ENCODE measurements at regions not wholly inside any gene's neighbourhood (a gene's known extent, or its start where the extent isn't known, plus 50 kb on each side); places are given as distances from the start of the nearest gene placed in this dataset.

DNA sequence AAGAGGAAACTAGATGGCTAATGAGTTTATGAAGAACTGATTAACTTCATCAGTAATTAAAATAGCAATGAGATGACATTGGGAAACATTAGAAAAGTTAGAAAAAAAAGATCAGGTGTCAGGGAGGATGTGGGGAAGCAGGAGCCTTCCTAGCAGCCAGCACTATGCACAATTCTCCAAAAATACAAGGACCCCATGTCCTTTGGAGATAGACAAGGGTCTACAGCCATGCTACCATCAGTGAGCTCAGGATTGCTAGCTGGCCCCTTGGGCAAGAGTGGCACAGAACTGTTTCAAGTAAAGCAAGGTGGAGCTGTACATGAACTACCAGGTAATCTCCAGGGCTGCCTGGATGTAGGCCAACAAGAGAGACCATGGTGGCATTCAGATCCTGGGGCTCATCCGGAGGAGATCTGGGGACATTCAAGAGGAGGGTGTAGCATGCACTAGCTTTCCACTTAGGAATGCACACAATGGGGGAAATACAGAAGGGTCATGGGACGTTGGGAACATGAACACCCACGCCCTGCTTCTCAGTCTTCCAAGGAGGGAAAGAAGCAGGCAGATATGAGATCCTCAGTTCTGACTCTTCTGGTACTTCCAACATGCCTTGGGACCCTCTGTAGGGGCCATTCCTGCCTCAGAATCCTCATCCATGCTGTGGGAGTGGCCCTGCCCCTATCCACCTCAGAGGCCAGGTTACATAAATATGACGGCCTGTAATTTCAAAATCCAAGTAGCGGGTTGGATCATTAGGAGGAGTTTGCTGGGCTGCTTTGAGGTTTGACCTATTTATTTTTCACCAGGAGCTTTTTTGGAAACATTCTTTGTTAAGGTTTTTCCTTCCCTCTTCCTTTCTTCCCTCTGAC is 82.2 kb upstream of the HABP2 start:
- H3K9me3 Mint-ChIP-seq, result peaks cover 2% of the 10 kb centered on the region
- H3K4me3 Mint-ChIP-seq, result no peak overlapping the region
- peaks cover 7% of the 10 kb centered on the region for H3K27me3 Mint-ChIP-seq
- no peaks in the 10 kb centered on the region for H3K4me1 Mint-ChIP-seq
- no peak overlapping the region for H3K27ac Mint-ChIP-seq
- DNase-seq, result no peak
- no peaks in the 10 kb centered on the region for H3K36me3 Mint-ChIP-seq

DNA sequence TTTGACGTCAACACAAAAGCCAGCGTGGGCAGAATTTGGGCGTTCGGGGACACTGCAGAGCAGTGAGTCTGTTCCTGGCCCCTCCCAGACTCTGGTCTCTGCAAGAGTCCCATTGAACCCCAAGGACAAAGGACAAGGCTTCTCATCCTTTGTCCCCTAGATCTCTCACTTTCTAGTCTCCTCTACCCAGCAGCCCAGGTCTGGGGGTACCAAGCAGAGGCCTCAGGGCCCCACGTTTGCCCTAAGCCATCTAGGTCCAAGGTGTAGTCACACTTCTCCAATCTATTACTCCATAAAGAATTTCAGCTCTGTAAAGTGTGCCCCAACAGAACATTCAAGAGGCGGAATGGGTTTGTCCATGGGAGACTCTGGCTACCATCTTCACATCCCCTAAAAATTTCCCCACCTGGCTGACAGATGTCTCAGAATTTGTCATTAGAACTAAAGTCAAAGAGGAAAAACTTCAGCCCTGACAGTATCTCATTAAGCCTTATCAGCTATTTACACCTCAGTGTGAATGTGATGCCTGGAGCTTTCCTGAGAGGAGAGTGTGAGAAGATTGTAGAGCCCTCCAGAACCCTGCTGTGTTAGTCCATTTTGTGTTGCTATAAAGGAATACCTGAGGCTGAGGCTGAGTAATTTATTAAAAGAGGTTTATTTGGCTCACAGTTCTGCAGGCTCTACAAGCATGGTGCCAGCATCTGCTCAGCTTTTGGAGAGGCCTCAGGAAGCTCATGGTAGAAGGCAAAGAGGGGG is 81.4 kb upstream of the HABP2 start:
- Mint-ChIP-seq H3K4me1 (no peaks in the 10 kb centered on the region), H3K4me3 (no peak overlapping the region), H3K9me3 (peaks cover under 1% of the 10 kb centered on the region), H3K27ac (no peak overlapping the region), H3K27me3 (peaks cover 6% of the 10 kb centered on the region), H3K36me3 (no peaks in the 10 kb centered on the region)
- DNase-seq, result no peak

DNA sequence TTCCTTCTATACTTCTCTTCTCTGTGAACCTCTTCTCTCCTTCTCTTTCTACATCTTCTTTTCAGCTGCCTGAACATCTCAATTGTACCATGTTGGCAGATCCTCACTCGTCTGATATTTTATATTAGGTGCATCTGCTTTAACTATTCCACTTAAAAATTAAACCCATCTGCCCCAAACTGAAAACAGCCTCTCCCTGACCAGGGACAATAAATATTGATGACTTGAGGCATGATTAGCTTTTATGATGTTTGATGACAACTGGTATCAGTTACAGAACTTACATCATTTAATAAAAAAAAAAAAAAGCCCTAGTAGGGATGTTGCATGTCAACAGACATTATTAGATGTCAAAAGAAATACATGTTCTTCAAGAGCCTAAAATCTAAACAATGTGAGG is 79.8 kb upstream of the HABP2 start:
- Mint-ChIP-seq H3K27ac (no peak overlapping the region), H3K4me1 (no peaks in the 10 kb centered on the region), H3K4me3 (no peak overlapping the region), H3K9me3 (no peaks in the 10 kb centered on the region), H3K36me3 (no peaks in the 10 kb centered on the region), H3K27me3 (no peaks in the 10 kb centered on the region)
- no peak for DNase-seq

GRCh38 chr10:113473851-113474250 is 79.0 kb upstream of the HABP2 start:
- no peak overlapping the region for H3K4me3 Mint-ChIP-seq
- H3K27ac Mint-ChIP-seq, result no peak overlapping the region
- H3K9me3 Mint-ChIP-seq, result no peaks in the 10 kb centered on the region
- no peaks in the 10 kb centered on the region for H3K27me3 Mint-ChIP-seq
- H3K36me3 Mint-ChIP-seq, result no peaks in the 10 kb centered on the region
- no peak for DNase-seq
- H3K4me1 Mint-ChIP-seq, result no peaks in the 10 kb centered on the region

DNA sequence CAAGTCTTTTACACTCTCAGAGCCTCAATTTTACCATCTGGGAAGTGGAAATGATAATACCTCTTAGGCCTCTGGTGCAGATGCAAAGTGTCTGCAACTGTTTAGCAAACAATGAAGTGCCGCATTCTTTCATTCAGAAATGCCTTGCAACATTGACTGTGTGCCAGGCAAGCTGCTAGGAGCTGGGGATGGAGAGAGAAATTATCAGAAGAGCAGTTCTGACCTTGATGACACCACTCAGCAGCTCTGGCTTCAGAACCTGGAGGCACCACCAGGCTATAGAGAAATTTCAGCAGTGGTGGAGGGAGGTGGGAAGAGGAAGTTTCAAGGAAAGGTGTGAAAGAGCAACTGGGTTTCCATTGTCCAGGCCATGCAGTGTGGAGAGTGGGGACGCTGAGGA is 78.1 kb upstream of the HABP2 start:
- DNase-seq, result no peak
- Mint-ChIP-seq H3K4me3 (no peak overlapping the region), H3K36me3 (no peaks in the 10 kb centered on the region), H3K27ac (no peak overlapping the region), H3K27me3 (no peaks in the 10 kb centered on the region), H3K4me1 (no peaks in the 10 kb centered on the region), H3K9me3 (peaks cover 7% of the 10 kb centered on the region)

DNA sequence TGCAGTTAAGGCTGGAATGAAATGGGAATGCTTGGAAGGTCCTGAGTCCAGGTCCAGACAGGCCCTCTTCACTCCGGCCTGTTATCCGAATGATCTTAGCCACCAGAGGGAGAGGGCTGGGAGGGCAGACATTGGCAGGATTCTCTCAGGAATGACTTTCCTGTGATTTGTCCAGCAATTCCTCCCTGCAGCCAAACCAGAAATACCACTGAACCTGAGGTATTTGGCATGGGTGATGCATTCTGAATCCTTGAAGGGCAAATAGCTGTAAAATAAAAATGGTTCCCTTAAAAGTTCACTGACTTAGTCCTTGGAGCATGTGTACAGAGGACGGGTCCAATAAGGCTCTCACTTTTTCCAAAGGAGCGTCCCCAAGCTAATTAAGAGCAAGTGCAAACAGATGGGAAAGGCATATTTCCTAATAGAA is 77.5 kb upstream of the HABP2 start:
- DNase-seq, result no peak
- Mint-ChIP-seq H3K4me1 (no peaks in the 10 kb centered on the region), H3K27me3 (no peaks in the 10 kb centered on the region), H3K27ac (no peak overlapping the region), H3K36me3 (no peaks in the 10 kb centered on the region), H3K9me3 (peaks cover 13% of the 10 kb centered on the region), H3K4me3 (no peak overlapping the region)

DNA sequence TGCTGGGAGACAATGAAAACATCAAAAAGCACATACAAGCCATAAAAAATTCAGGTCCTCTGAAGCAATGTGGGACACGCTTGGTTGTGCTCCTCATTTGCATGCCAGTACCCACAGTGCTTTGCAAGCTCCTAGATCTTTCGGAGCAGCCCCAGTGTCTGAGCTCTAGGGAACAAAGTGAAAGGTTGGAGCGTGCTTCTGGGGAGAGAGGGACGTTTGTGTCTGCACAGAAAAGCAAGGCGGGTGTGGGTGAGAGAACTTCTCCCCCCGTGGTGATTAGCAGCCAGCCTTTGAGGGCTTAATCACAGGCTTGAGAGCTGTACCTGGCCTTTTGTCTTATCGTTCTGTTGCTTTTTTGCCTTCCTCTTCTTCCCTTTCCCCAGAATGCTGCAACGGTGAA is 76.7 kb upstream of the HABP2 start:
- Mint-ChIP-seq H3K27me3 (no peaks in the 10 kb centered on the region), H3K9me3 (peaks cover 14% of the 10 kb centered on the region), H3K4me3 (no peak overlapping the region), H3K36me3 (no peaks in the 10 kb centered on the region), H3K4me1 (no peaks in the 10 kb centered on the region), H3K27ac (no peak overlapping the region)
- DNase-seq, result no peak

- Mint-ChIP-seq H3K27ac (no peak overlapping the region), H3K9me3 (peaks cover 15% of the 10 kb centered on the region), H3K4me3 (no peak overlapping the region), H3K4me1 (no peaks in the 10 kb centered on the region), H3K27me3 (no peaks in the 10 kb centered on the region), H3K36me3 (no peaks in the 10 kb centered on the region)
- no peak for DNase-seq
Observed at GRCh38 chr10:113476673-113477072, 76.2 kb upstream of the HABP2 start.

- Mint-ChIP-seq H3K27me3 (no peaks in the 10 kb centered on the region), H3K4me1 (no peaks in the 10 kb centered on the region), H3K9me3 (peaks cover 18% of the 10 kb centered on the region), H3K36me3 (no peaks in the 10 kb centered on the region), H3K27ac (no peak overlapping the region), H3K4me3 (no peak overlapping the region)
- no peak for DNase-seq
Observed at GRCh38 chr10:113477451-113477850, 75.4 kb upstream of the HABP2 start.

DNA sequence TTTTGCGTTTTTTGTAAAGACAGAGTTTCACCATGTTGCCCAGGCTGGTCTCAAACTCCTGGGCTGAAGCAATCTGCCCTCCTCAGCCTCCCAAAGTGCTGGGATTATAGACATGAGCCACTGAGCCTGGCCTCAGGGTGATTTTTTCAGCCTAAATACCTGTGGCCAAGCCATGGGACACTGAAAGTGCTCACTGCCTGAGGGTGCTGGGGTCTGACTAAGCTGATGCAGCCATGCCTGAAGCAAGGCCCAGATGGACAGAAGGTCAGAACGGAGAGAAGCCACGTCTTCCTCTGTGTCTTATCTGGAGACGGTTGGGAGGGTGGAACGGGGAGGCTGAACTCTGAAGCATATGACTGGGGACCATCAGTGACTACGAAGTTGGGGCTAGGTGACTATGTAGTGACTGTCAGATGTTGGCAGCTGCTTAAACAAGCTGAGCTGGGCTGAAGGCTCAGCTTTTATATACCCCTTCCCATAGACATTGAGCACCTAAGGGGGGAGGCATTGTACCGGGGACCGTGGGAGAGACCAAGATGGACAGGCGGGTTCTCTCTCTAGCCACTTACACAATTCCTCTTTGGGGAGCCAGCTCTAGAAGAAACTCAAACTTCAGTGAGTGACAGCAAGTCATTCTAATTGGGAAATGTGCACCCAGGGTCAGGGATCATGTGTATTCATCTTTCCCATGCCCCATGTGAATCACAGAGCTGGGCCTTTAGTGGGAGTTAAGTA is 73.3 kb upstream of the HABP2 start:
- Mint-ChIP-seq H3K36me3 (no peaks in the 10 kb centered on the region), H3K4me1 (no peaks in the 10 kb centered on the region), H3K9me3 (peaks cover 18% of the 10 kb centered on the region), H3K27ac (no peak overlapping the region), H3K27me3 (peaks cover 5% of the 10 kb centered on the region), H3K4me3 (no peak overlapping the region)
- no peak for DNase-seq

GRCh38 chr10:113480081-113480360 is 72.8 kb upstream of the HABP2 start:
- Mint-ChIP-seq H3K9me3 (peaks cover 18% of the 10 kb centered on the region), H3K27me3 (peaks cover 5% of the 10 kb centered on the region), H3K4me1 (no peaks in the 10 kb centered on the region), H3K4me3 (no peak overlapping the region), H3K36me3 (no peaks in the 10 kb centered on the region), H3K27ac (no peak overlapping the region)
- DNase-seq, result no peak

GRCh38 chr10:113480851-113481502 is 71.9 kb upstream of the HABP2 start:
- H3K9me3 Mint-ChIP-seq, result peaks cover 18% of the 10 kb centered on the region
- DNase-seq, result no peak
- no peak overlapping the region for H3K4me3 Mint-ChIP-seq
- H3K27ac Mint-ChIP-seq, result no peak overlapping the region
- no peaks in the 10 kb centered on the region for H3K4me1 Mint-ChIP-seq
- no peaks in the 10 kb centered on the region for H3K36me3 Mint-ChIP-seq
- peaks cover 5% of the 10 kb centered on the region for H3K27me3 Mint-ChIP-seq

GRCh38 chr10:113484487-113484886 is 68.4 kb upstream of the HABP2 start:
- Mint-ChIP-seq H3K4me1 (no peaks in the 10 kb centered on the region), H3K27ac (no peak overlapping the region), H3K4me3 (no peak overlapping the region), H3K36me3 (no peaks in the 10 kb centered on the region), H3K27me3 (peaks cover 10% of the 10 kb centered on the region), H3K9me3 (peaks cover 14% of the 10 kb centered on the region)
- DNase-seq, result no peak

DNA sequence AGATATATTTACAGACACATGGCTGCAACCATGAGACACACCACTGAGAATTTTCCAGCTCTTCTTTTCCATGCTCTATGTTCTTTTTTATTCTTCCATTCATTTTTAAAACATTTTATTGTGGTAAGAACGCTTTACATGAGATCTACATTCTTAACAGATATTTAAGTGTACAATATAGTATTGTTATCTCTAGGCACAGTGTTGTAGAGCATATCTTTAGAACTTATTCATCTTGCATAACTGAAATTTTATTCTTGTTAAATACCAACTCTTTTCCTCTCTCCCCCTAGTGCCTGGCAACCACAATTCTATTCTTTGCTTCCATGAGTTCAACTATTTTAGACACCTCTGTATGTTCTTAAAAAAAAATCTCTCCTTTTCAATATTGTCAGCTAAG is 67.1 kb upstream of the HABP2 start:
- Mint-ChIP-seq H3K9me3 (peaks cover 4% of the 10 kb centered on the region), H3K27ac (no peak overlapping the region), H3K4me1 (no peaks in the 10 kb centered on the region), H3K36me3 (no peaks in the 10 kb centered on the region), H3K27me3 (peaks cover 10% of the 10 kb centered on the region), H3K4me3 (no peak overlapping the region)
- DNase-seq, result no peak

DNA sequence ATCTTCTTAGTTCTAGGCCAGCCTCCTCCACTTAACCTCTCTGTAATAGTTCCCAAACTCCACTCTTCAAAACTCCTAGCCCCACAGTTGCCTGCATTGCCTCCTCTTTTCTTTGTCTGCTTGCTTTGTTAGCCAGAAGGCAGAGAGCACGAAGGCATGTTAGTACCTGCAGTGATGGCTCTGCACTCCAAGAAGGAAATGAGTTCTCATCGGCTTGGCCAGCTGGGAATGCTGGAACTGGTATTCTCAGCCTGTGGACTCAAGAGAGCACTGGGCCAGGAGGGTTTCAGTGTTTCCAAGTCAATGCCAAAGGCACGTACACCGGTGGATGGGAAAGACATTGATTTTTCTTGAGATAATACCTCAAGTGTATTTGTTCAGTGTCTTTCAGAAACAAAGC is 66.3 kb upstream of the HABP2 start:
- H3K36me3 Mint-ChIP-seq, result no peaks in the 10 kb centered on the region
- no peak overlapping the region for H3K27ac Mint-ChIP-seq
- H3K9me3 Mint-ChIP-seq, result peaks cover 4% of the 10 kb centered on the region
- H3K4me1 Mint-ChIP-seq, result no peaks in the 10 kb centered on the region
- peaks cover 10% of the 10 kb centered on the region for H3K27me3 Mint-ChIP-seq
- DNase-seq, result no peak
- H3K4me3 Mint-ChIP-seq, result no peak overlapping the region
